ENCODE measurements at regions not wholly inside any gene's neighbourhood (a gene's known extent, or its start where the extent isn't known, plus 50 kb on each side); places are given as distances from the start of the nearest gene placed in this dataset.

DNA sequence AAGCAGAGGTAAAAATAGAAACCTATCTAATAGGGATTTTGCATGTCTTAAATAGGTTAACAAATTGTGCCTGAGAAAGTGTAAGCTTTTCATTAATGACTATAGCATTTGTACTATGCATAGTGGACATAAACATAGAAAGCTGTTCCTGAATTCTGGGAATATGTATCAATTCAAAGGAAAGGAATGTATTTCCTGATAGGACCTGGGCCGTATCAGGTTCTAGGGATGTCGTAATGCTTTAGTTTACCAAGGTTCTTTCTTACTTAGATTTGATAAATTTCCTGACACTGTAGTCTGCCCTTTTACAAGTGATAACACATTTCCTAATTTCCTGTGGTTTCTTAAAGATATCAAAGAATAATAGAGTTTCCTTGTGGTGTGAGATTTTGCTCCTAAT is 191.3 kb downstream of the CDH7 start (continued):
- TF ChIP-seq, protein P1, sequence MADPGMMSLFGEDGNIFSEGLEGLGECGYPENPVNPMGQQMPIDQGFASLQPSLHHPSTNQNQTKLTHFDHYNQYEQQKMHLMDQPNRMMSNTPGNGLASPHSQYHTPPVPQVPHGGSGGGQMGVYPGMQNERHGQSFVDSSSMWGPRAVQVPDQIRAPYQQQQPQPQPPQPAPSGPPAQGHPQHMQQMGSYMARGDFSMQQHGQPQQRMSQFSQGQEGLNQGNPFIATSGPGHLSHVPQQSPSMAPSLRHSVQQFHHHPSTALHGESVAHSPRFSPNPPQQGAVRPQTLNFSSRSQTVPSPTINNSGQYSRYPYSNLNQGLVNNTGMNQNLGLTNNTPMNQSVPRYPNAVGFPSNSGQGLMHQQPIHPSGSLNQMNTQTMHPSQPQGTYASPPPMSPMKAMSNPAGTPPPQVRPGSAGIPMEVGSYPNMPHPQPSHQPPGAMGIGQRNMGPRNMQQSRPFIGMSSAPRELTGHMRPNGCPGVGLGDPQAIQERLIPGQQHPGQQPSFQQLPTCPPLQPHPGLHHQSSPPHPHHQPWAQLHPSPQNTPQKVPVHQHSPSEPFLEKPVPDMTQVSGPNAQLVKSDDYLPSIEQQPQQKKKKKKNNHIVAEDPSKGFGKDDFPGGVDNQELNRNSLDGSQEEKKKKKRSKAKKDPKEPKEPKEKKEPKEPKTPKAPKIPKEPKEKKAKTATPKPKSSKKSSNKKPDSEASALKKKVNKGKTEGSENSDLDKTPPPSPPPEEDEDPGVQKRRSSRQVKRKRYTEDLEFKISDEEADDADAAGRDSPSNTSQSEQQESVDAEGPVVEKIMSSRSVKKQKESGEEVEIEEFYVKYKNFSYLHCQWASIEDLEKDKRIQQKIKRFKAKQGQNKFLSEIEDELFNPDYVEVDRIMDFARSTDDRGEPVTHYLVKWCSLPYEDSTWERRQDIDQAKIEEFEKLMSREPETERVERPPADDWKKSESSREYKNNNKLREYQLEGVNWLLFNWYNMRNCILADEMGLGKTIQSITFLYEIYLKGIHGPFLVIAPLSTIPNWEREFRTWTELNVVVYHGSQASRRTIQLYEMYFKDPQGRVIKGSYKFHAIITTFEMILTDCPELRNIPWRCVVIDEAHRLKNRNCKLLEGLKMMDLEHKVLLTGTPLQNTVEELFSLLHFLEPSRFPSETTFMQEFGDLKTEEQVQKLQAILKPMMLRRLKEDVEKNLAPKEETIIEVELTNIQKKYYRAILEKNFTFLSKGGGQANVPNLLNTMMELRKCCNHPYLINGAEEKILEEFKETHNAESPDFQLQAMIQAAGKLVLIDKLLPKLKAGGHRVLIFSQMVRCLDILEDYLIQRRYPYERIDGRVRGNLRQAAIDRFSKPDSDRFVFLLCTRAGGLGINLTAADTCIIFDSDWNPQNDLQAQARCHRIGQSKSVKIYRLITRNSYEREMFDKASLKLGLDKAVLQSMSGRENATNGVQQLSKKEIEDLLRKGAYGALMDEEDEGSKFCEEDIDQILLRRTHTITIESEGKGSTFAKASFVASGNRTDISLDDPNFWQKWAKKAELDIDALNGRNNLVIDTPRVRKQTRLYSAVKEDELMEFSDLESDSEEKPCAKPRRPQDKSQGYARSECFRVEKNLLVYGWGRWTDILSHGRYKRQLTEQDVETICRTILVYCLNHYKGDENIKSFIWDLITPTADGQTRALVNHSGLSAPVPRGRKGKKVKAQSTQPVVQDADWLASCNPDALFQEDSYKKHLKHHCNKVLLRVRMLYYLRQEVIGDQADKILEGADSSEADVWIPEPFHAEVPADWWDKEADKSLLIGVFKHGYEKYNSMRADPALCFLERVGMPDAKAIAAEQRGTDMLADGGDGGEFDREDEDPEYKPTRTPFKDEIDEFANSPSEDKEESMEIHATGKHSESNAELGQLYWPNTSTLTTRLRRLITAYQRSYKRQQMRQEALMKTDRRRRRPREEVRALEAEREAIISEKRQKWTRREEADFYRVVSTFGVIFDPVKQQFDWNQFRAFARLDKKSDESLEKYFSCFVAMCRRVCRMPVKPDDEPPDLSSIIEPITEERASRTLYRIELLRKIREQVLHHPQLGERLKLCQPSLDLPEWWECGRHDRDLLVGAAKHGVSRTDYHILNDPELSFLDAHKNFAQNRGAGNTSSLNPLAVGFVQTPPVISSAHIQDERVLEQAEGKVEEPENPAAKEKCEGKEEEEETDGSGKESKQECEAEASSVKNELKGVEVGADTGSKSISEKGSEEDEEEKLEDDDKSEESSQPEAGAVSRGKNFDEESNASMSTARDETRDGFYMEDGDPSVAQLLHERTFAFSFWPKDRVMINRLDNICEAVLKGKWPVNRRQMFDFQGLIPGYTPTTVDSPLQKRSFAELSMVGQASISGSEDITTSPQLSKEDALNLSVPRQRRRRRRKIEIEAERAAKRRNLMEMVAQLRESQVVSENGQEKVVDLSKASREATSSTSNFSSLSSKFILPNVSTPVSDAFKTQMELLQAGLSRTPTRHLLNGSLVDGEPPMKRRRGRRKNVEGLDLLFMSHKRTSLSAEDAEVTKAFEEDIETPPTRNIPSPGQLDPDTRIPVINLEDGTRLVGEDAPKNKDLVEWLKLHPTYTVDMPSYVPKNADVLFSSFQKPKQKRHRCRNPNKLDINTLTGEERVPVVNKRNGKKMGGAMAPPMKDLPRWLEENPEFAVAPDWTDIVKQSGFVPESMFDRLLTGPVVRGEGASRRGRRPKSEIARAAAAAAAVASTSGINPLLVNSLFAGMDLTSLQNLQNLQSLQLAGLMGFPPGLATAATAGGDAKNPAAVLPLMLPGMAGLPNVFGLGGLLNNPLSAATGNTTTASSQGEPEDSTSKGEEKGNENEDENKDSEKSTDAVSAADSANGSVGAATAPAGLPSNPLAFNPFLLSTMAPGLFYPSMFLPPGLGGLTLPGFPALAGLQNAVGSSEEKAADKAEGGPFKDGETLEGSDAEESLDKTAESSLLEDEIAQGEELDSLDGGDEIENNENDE (IDR thresholded peaks at IDR 0.05; ENCODE audit: insufficient replicate concordance, low read length) = no peak
- TF ChIP-seq SP2 (IDR thresholded peaks at IDR 0.05; ENCODE audit: low read length) (no peak), CHD2 (IDR thresholded peaks at IDR 0.05; ENCODE audit: low read length) (no peak), SP1 (IDR thresholded peaks at IDR 0.05; ENCODE audit: low read depth, low read length) (no peak), BCL11A (IDR thresholded peaks at IDR 0.05; ENCODE audit: low read depth in 2 of 2, low read length in 2 of 2) (no peak)
